ENCODE measurements at regions not wholly inside any gene's neighbourhood (a gene's known extent, or its start where the extent isn't known, plus 50 kb on each side); places are given as distances from the start of the nearest gene placed in this dataset.

- no peak for DNase-seq
Observed at GRCh38 chr11:128250482-128250881, 336.9 kb downstream of the ETS1 start.

GRCh38 chr11:128246810-128247594 is 340.4 kb downstream of the ETS1 start:
- no peak for DNase-seq

- no peak for DNase-seq
Observed at GRCh38 chr11:128246364-128246801, 341.0 kb downstream of the ETS1 start.

- no peak for DNase-seq
Observed at GRCh38 chr11:128244871-128245270, 342.5 kb downstream of the ETS1 start.

- no peak for DNase-seq
Observed at GRCh38 chr11:128242451-128242850, 344.9 kb downstream of the ETS1 start.

GRCh38 chr11:128240546-128240945 is 346.8 kb downstream of the ETS1 start:
- no peak for DNase-seq

- no peak for DNase-seq
Observed at GRCh38 chr11:128239306-128239705, 348.1 kb downstream of the ETS1 start.

- DNase-seq: no peak
Observed at GRCh38 chr11:128238521-128239265, 348.7 kb downstream of the ETS1 start.

GRCh38 chr11:128236506-128237498 is 350.6 kb downstream of the ETS1 start:
- no peak for DNase-seq

- DNase-seq: no peak
Observed at GRCh38 chr11:128235958-128236357, 351.4 kb downstream of the ETS1 start.

- peak; percentile 42 for DNase-seq
Observed at GRCh38 chr11:128235426-128235825, 351.9 kb downstream of the ETS1 start.

- no peak for DNase-seq
Observed at GRCh38 chr11:128234143-128234542, 353.2 kb downstream of the ETS1 start.

GRCh38 chr11:128232588-128232987 is 354.8 kb downstream of the ETS1 start:
- DNase-seq: no peak

GRCh38 chr11:128231845-128232410 is 355.4 kb downstream of the ETS1 start:
- no peak for DNase-seq

GRCh38 chr11:128227466-128227865 is 359.9 kb downstream of the ETS1 start:
- DNase-seq: no peak

GRCh38 chr11:128226106-128226716 is 361.1 kb downstream of the ETS1 start:
- DNase-seq: no peak

- no peak for DNase-seq
Observed at GRCh38 chr11:128222245-128222884, 365.0 kb downstream of the ETS1 start.

GRCh38 chr11:128219731-128220120 is 367.6 kb downstream of the ETS1 start:
- no peak for DNase-seq

- no peak for DNase-seq
Observed at GRCh38 chr11:128216198-128216597, 371.2 kb downstream of the ETS1 start.

GRCh38 chr11:128215238-128215882 is 372.0 kb downstream of the ETS1 start:
- DNase-seq: no peak

- DNase-seq: no peak
Observed at GRCh38 chr11:128214263-128214662, 373.1 kb downstream of the ETS1 start.

Measured in NCI-H524 treated with DMSO at 0.1 percent for 48 hours (cell line).